ENCODE measurements at regions not wholly inside any gene's neighbourhood (a gene's known extent, or its start where the extent isn't known, plus 50 kb on each side); places are given as distances from the start of the nearest gene placed in this dataset.

DNA sequence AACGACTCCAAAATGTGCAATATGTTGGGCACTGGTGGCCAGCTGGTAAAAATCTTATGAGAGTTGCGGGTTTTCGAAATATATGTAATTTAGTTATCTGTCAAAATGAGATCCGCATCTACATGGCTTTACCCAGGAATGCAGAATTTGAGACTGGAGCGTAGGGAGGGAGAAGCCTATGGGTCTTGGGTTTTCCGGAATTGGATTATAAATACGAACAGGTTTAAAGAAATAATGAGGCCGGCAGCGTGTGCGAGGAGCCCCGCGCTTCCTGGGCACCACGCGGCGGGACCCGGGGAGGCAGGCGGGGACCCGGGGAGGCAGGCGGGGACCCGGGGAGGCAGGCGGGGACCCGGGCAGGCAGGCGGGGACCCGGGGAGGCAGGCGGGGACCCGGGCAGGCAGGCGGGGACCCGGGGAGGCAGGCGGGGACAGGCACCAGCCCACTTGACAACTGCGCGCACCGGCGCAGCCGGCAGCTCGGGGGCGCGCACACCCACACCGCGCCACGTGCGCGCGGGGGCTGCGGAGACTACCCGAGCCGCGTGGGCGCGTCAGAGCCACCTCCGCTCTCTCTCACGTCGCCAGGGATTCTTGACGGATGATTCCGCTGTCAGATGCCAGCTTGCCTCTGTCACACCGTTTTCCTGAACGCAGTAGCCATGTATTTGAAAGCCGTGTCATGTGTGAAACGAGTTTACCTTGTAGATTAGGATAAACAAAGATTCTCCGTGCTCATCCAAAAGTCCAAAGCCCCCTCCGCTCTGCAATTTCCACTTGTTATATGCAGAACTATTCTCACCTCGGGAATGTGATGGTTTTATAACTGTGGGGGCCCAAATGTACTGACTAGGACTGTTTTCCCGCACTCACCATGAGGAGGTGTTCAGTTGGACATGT is 54.3 kb upstream of the HNRNPU start (continued):
- TF ChIP-seq CBFA2T3 (IDR thresholded peaks at IDR 0.05), result peak; percentile 31
- TF ChIP-seq SNIP1 (IDR thresholded peaks at IDR 0.05; ENCODE audit: low read depth), result no peak
- peak; percentile 98 for TF ChIP-seq FOXP1 (CRISPR knock-in tag; IDR thresholded peaks at IDR 0.05)
- TF ChIP-seq MEIS2 (IDR thresholded peaks at IDR 0.05; ENCODE audit: partially characterized antibody), result peak; percentile 76
- TF ChIP-seq SAP30 (IDR thresholded peaks at IDR 0.05; ENCODE audit: borderline replicate concordance, insufficient read depth, low read depth, low read length, poor library complexity, severe bottlenecking), result peak; percentile 42
- TF ChIP-seq HDAC6 (IDR thresholded peaks at IDR 0.05; ENCODE audit: low read depth, low read length), result peak; percentile 95; the same call in 1 of the 2 replicates
- TF ChIP-seq, protein P1, sequence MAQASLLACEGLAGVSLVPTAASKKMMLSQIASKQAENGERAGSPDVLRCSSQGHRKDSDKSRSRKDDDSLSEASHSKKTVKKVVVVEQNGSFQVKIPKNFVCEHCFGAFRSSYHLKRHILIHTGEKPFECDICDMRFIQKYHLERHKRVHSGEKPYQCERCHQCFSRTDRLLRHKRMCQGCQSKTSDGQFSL (CRISPR knock-in tag; IDR thresholded peaks at IDR 0.05), result peak; percentile 58; the same call in 1 of the 2 replicates
- TF ChIP-seq, protein P1 (tag; IDR thresholded peaks at IDR 0.05), result no peak
- no peak for TF ChIP-seq KDM2B (CRISPR knock-in tag; IDR thresholded peaks at IDR 0.05)
- TF ChIP-seq POLR2AphosphoS5 (IDR thresholded peaks at IDR 0.05; ENCODE audit: control insufficient read depth, insufficient read depth, low read depth, low read length), result 0 out of 2 replicates have a peak, but pooled peaks have one; percentile 59
- no peak for TF ChIP-seq PPARD (CRISPR knock-in tag; IDR thresholded peaks at IDR 0.05)
- TF ChIP-seq, protein P2, sequence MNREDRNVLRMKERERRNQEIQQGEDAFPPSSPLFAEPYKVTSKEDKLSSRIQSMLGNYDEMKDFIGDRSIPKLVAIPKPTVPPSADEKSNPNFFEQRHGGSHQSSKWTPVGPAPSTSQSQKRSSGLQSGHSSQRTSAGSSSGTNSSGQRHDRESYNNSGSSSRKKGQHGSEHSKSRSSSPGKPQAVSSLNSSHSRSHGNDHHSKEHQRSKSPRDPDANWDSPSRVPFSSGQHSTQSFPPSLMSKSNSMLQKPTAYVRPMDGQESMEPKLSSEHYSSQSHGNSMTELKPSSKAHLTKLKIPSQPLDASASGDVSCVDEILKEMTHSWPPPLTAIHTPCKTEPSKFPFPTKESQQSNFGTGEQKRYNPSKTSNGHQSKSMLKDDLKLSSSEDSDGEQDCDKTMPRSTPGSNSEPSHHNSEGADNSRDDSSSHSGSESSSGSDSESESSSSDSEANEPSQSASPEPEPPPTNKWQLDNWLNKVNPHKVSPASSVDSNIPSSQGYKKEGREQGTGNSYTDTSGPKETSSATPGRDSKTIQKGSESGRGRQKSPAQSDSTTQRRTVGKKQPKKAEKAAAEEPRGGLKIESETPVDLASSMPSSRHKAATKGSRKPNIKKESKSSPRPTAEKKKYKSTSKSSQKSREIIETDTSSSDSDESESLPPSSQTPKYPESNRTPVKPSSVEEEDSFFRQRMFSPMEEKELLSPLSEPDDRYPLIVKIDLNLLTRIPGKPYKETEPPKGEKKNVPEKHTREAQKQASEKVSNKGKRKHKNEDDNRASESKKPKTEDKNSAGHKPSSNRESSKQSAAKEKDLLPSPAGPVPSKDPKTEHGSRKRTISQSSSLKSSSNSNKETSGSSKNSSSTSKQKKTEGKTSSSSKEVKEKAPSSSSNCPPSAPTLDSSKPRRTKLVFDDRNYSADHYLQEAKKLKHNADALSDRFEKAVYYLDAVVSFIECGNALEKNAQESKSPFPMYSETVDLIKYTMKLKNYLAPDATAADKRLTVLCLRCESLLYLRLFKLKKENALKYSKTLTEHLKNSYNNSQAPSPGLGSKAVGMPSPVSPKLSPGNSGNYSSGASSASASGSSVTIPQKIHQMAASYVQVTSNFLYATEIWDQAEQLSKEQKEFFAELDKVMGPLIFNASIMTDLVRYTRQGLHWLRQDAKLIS (CRISPR knock-in tag; IDR thresholded peaks at IDR 0.05), result peak; percentile 26; the same call in 1 of the 2 replicates
- peak; percentile 78 for TF ChIP-seq POLR2A (conservative IDR thresholded peaks at IDR 0.05)
- TF ChIP-seq, protein P3, sequence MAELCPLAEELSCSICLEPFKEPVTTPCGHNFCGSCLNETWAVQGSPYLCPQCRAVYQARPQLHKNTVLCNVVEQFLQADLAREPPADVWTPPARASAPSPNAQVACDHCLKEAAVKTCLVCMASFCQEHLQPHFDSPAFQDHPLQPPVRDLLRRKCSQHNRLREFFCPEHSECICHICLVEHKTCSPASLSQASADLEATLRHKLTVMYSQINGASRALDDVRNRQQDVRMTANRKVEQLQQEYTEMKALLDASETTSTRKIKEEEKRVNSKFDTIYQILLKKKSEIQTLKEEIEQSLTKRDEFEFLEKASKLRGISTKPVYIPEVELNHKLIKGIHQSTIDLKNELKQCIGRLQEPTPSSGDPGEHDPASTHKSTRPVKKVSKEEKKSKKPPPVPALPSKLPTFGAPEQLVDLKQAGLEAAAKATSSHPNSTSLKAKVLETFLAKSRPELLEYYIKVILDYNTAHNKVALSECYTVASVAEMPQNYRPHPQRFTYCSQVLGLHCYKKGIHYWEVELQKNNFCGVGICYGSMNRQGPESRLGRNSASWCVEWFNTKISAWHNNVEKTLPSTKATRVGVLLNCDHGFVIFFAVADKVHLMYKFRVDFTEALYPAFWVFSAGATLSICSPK (IDR thresholded peaks at IDR 0.05; ENCODE audit: borderline replicate concordance), result no peak
- TF ChIP-seq XRCC4 (IDR thresholded peaks at IDR 0.05; ENCODE audit: extremely low read depth, insufficient read depth, insufficient read length), result no peak
- no peak for TF ChIP-seq ZNF133 (CRISPR knock-in tag; IDR thresholded peaks at IDR 0.05)
- TF ChIP-seq HNRNPLL (IDR thresholded peaks at IDR 0.05; ENCODE audit: low read depth, low read length, poor library complexity, severe bottlenecking), result peak; percentile 41
- TF ChIP-seq ZNF644 (tag; IDR thresholded peaks at IDR 0.05; ENCODE audit: low read depth), result no peak
- peak; percentile 28; the same call in 1 of the 2 replicates for TF ChIP-seq NBN (IDR thresholded peaks at IDR 0.05; ENCODE audit: low read depth)
- TF ChIP-seq ZNF431 (CRISPR knock-in tag; IDR thresholded peaks at IDR 0.05), result peak; percentile 89
- peak; percentile 38; the same call in 1 of the 2 replicates for TF ChIP-seq ZNF263 (CRISPR knock-in tag; IDR thresholded peaks at IDR 0.05; ENCODE audit: borderline replicate concordance)
- no peak for TF ChIP-seq ZC3H8 (IDR thresholded peaks at IDR 0.05)
- peak; percentile 88 for TF ChIP-seq MTA3 (IDR thresholded peaks at IDR 0.05; ENCODE audit: borderline replicate concordance)

Measured in K562 (cell line).